GM21717 (cell line): ENCODE measurements at regions not wholly inside any gene's neighbourhood (a gene's known extent, or its start where the extent isn't known, plus 50 kb on each side); places are given as distances from the start of the nearest gene placed in this dataset.
"Not testable (repeated sequence)": the region's sequence is repeated elsewhere in the genome, so short reads cannot be mapped to it uniquely, and the experiment has no call there.

ENCODE experiments used
- ATAC-seq: cut with Tn5 transposase; IDR thresholded peaks from one replicate; pipeline ENCODE4 v1.9.1; 2021; ENCODE audit warnings: mild to moderate bottlenecking, moderate library complexity; ENCODE audit not compliant: unreplicated experiment

DNA sequence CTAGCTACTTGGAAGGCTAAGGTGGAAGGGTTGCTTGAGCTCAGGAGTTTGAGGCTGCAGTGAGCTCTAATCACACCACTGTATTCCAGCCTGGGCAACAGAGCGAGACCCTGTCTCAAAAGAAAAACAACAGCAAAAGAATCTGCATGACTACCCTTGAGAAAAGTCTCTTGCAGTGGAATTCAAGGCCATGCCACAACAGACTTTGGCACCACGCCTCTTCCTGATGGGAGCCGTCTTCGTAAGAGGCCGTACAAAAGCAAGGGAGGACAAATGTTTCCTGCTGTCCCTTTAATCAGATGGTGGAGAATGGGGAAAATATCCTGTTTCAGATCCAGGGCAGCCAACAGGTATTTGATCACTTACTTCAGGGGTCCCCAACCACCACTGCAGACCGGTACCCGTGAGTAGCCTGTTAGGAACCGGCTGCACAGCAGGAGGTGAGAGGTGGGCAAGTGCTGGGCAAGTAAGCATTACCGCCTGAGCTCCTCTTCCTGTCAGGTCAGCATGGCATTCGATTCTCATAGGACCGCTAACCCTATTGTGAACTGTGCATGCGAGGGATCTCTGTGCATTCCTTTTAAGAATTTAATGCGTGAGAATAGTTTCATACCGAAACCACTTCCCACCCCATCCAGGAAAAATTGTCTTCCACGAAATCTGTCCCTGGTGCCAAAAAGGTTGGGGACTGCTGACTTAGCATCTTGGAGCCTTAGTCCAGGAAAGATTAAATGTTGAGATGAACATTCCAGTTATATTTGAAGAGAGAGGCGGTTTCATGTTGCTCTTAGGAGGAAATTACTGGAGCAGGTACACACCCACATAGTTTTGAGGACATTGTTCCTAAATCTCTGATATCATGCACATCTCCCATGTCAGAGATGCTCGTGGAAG, 94.4 kb upstream of the XPO1 start:
- ATAC-seq, result no peak

- ATAC-seq, result no peak
Observed at GRCh38 chr2:61631321-61631720, 93.2 kb upstream of the XPO1 start.

DNA sequence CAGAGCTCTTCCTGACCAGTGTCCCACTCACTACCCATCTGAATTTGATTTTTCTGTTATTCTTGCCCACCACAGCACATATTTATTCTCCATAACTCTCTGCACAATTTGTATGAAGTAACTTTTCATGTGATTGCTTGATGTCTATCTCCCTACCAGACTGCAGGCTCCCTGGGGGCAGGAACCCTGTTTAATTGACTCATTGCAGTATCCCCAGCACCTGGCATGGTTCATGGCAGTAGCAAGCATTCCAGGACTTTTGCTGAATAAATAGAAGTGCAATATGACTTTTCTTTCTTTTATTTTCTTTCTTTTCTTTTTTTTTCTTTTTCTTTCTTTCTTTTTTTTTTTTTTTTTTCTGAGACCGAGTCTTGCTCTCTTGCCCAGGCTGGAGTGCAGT, 88.7 kb upstream of the XPO1 start:
- no peak for ATAC-seq

GRCh38 chr2:61623747-61624146, 85.6 kb upstream of the XPO1 start:
- ATAC-seq, result no peak

DNA sequence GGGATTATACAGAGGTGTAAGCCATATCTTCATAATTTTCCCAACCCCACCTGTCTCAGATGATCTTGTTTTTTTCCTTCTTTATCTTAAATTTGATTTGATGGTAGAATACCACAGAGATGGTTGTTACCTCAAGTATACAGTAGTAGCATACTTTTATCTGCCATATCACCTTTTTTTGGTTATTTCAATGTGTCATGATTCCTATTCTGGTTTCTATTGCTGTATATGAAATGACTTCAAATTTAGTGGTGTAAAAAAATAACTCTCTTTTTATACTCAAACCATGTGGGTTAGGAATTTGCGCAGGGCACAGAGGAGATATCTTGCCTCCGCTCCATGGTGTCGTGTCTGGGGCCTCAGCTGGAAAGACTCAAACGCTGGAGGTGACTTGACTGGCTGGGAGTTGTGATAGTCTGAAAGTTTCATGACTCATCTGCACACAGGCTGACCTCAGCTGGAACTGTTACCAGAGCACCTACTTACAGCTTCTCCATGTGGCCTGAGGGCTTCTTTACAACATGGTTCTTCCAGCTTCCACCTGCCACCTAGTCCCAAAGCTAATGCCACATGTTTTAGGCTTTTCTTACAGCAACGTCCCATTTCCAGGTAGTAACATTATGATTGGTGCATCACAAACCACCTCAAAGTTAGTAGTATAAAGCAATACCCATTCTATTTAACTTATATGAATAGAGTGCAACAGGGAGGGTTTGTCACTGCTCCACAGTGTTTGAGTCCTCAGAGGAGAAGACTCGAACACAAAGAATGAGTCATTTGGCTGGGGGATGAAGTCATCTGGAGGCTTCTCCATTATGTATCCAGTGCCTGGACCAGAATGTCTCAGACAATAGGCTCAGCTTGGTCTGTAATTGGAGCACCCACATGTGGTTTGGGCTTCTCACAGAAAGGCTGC, 82.3 kb upstream of the XPO1 start:
- ATAC-seq, result no peak

DNA sequence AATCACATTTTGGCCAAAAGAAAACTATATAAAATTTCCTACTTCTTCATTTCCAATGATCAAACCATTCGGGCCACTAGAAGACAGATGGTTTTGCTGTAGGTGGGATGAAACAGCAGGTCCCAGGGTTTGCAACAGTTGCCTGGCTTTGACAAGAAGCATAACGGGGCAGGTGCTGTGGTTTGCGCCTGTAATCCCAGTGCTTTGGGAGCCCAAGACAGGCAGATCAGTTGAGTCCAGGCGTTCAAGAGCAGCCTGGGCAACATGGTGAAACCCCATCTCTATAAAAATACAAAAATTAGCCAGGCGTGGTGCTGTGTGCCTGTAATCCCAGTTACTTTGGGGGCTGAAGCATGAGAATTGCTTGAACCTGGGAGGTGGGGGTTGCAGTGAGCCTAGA, 81.4 kb upstream of the XPO1 start:
- no peak for ATAC-seq

GRCh38 chr2:61617610-61618009, 79.5 kb upstream of the XPO1 start:
- ATAC-seq, result no peak

- no peak for ATAC-seq
Observed at GRCh38 chr2:61605245-61605644, 67.1 kb upstream of the XPO1 start.

DNA sequence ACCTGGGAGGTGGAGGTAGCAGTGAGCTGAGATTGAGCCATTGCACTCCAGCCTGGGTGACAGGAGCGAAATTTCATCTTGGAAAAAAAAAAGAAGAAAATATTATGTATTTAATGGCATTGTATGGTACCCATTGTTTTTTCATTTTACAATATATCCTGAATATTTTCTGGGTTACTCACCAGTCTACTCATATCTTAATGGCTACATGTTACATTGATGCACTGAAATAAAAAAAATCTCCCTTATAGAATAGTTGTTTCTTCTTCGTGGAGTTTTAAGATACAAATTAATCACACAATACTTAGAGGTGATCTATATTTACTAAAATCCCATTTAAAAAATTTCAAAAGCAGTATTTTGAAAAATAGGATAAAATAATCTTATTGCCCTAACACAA, 66.3 kb upstream of the XPO1 start:
- no peak for ATAC-seq

DNA sequence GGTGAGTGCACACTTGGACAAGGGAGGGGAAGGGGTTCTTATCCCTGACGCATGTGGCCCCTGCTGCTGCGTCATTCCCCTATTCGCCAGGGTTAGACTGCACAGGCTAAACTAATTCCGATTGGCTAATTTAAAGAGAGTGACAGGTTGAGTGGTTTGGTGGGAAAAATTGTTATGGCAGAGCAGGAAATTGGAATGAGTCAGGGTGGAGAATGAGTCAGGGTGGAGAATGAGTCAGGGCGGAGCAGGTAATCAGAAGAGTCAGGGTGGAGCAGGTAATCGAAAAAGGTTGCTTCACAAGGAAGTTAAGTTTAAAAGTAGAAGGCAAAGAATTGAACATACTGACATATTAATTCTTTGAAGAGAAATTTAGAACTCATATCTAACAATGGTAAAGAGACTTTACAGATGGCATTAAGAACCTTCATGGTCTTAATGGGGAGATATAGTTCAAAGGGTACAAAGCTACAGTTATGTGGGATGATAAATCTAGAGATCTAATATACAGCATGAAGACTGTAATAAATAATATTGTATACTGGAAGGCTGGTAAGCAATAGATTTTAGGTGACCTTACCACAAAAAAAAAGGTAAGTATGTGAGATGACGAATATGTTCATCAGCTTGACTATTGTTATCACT, 60.5 kb upstream of the XPO1 start:
- not testable (repeated sequence) for ATAC-seq

DNA sequence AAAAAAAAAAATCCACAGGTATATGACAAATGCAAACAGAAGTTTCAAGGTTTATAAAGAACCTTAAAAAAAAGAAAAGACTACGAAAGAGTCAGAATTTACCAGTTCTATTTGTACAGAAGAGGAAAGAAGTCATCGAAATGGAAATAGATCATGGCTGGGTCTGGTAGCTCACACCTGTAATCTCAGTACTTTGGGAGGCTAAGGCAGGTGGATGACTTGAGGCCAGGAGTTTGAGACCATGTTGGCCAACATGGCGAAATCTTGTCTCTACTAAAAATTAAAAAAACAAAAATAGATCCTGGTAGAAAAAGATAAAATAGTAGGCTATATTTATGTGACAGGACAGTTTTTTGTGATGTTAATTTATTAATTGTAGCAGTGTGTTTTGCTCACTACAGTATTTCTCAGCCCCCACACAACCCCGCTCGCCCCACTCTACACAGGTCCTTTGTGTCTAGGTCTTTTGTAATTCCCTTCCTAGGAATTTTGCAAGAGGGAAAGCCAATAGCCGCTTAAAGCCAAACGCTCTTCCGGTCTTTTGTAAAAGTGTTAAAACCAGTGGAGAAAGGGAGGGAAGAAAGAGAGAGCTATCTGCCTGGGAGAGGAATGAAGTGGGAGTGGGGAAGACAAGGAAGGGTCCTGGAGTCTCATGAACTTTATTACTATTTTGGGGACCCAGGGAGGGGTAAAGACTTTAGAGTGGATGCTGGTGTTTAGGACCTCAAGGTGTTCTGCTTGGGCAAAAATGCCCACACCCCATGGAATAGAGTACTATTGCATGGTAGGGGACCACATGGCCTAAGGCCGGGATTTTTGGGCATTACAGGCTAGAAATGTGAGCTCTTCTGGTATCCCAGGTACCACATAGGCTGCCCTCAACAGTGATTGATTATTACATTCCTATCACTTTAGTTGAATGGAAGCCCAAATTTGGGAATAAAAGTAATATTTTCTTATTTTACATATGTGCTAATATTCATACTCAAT, 59.4 kb upstream of the XPO1 start:
- no peak for ATAC-seq

GRCh38 chr2:61594201-61594600, 56.0 kb upstream of the XPO1 start:
- not testable (repeated sequence) for ATAC-seq

DNA sequence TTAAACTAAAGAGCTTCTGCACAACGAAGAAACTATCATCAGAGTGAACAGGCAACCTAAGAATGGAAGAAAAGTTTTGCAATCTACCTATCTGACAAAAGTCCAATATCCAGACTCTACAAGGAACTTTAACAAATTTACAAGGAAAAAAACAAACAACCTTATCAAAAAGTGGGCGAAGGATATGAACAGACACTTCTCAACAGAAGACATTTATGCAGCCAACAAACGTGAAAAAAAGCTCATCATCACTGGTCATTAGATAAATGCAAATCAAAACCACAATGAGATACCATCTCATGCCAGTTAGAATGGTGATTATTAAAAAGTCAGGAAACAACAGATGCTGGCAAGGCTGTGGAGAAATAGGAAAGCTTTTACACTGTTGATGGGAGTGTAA, 55.5 kb upstream of the XPO1 start:
- ATAC-seq, result not testable (repeated sequence)

DNA sequence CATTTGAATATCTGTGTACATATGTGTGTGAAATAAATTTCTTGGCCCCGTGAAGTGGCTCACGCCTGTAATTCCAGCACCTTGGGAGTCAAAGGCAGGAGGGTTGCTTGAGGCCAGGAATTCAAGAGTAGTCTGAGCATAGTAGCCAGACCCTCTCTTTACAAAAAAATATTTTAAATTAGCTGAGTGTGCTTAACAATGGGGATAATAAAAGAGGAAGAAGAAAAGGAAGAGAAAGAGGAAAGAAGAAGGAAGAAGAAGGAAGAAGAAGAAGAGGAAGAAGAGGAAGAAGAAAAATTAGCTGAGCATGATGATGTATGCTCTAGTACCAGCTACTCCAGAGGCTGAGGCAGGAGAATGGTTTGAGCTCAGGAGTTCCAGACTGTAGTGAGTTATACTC, 52.1 kb upstream of the XPO1 start:
- no peak for ATAC-seq

DNA sequence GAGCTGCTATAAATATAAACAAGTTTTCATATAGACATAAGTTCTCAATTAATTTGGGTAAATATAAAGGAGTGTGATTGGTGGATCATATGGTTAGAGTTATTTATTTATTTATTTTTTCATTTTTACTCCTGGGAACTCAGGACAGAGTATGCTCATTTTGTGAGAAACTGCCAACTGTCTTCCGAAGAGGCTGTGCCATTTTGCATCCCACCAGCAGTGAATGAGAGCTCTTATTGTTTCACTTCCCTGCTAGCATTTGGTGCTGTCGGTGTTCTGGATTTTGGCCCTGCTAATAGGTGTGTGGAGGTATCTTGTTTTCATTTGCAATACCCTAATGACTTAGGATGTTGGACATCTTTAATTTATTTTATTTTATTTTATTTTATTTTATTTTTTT, 50.4 kb upstream of the XPO1 start:
- no peak for ATAC-seq
